Heart right ventricle (tissue), 16 donors: ENCODE measurements at regions not wholly inside any gene's neighbourhood (a gene's known extent, or its start where the extent isn't known, plus 50 kb on each side); places are given as distances from the start of the nearest gene placed in this dataset.

Experiments used
- ATAC-seq, 8 donors: fragments of 200-7000 bp; cut with Tn5 transposase; one replicate each; pipeline ENCODE4 v1.9.1; 2020; ENCODE audit warnings: mild to moderate bottlenecking in 8 of 8, moderate library complexity in 8 of 8, moderate number of reproducible peaks in 1 of 8
- DNase-seq, 2 donors: peaks; one replicate each; pipeline ENCODE4 v3.0.0-alpha.2; 2020
- H3K27ac ChIP-seq, 10 donors: fragments of 200-600 bp; sonication (generic) in 2 of 10; one replicate each; pipeline versions ENCODE4 v1.5.0 to v1.8.0; 2020 to 2022; ENCODE audit warnings: mild to moderate bottlenecking in 3 of 10
- H3K27me3 ChIP-seq, 7 donors: fragments of 200-600 bp; one replicate each; pipeline ENCODE4 v1.8.0; 2021 to 2022; ENCODE audit warnings: mild to moderate bottlenecking in 2 of 7
- H3K36me3 ChIP-seq, 9 donors: fragments of 200-600 bp; sonication (generic) in 1 of 9; one replicate each; pipeline versions ENCODE4 v1.5.0 to v1.8.0; 2020 to 2022; ENCODE audit warnings: mild to moderate bottlenecking in 2 of 9
- H3K4me1 ChIP-seq, 9 donors: fragments of 200-600 bp; sonication (generic) in 1 of 9; one replicate each; pipeline versions ENCODE4 v1.5.0 to v1.8.0; 2020 to 2022; ENCODE audit warnings: mild to moderate bottlenecking in 4 of 9
- H3K4me3 ChIP-seq, 10 donors: fragments of 200-600 bp; sonication (generic) in 2 of 10; one replicate each; pipeline versions ENCODE4 v1.5.0 to v1.8.0; 2020 to 2022; ENCODE audit warnings: mild to moderate bottlenecking in 7 of 10, moderate library complexity in 2 of 10
- H3K9me3 ChIP-seq, 11 donors: fragments of 200-600 bp in 10 of 11; sonication (generic) in 2 of 11; one replicate each; pipeline versions ENCODE4 v1.5.0 to v1.8.0; 2013 to 2022; ENCODE audit warnings: mild to moderate bottlenecking in 2 of 11, control low read depth in 1 of 11, moderate library complexity in 1 of 11
- CTCF ChIP-seq, 9 donors: fragments of 200-600 bp; sonication (generic) in 2 of 9; IDR thresholded peaks; one replicate each; pipeline versions ENCODE4 v1.5.0 to v1.8.0; 2021 to 2022; ENCODE audit warnings: antibody characterized with exemption in 9 of 9, mild to moderate bottlenecking in 5 of 9, moderate library complexity in 1 of 9
- WGBS, 2 donors: extraction: QIAGEN DNeasy Blood & Tissue Kit; methylation state at CpG; one replicate each; pipeline ENCODE4 v1.1.7; 2013; ENCODE audit warnings: inconsistent platforms in 1 of 2; 5-methylcytosine and 5-hydroxymethylcytosine counted together
- intact Hi-C, 10 donors: fragments of 100-400 bp; cut with DNase I; formaldehyde crosslinking; loops; one replicate each; pipeline versions ENCODE4 v1.11.1 to v1.14.2; 2022
- donor health status: Arrhythmogenic right ventricular cardiomyopathy.
- donor health status: ischemic (EF 13 %, LVEDD 7.1; RV severe dilation, severe dysfunction).
- donor health status: healthy with polysubstance abuse.
- donor health status: DM: no; HTN: yes; CAD: no.
- donor health status: DM: no; HTN: no; CAD: no.
- donor health status: ischemic (EF 25% LVEDD 6.9; RV normal size, moderate dysfunction).
- donor health status: ischemic (EF 25% LVEDD 5.7; RV mildly dilated, moderate dysfunction).
- donor health status: healthy.
- donor health status: DM: yes; HTN: yes; CAD: no.
- donor health status: Ischemic cardiomyopathy.
- donor health status: ischemic (EF 35%, LVEDD 5.7; RV mildly dilated, moderate dysfunction).
- donor health status: nonischemic (EF 11% LVEDD 7.7; RV severe dilation, severe dysfunction).
- donor health status: DM: yes; HTN: yes; CAD: no.
- donor health status: PGD.
- donor health status: ischemic (EF 29% LVEDD 5.4; RV normal size, mild dysfunction).
- donor health status: nonischemic (EF 23%, LVEDD 6.1; RV moderate dilation, normal function).

- Histone ChIP-seq H3K4me3 (no peak overlapping the region), H3K27me3 (peaks cover 0 to 25% (median 14%) of the 10 kb centered on the region in 7 donors), H3K9me3 (no peaks in the 10 kb centered on the region), H3K36me3 (no peaks in the 10 kb centered on the region), H3K4me1 (peaks cover 0 to 8% (median 0%) of the 10 kb centered on the region in 9 donors), H3K27ac (no peak overlapping the region)
- ATAC-seq (no peak), DNase-seq (no peak)
- no peak for TF ChIP-seq CTCF (IDR thresholded peaks at IDR 0.05)
- intact Hi-C loops = no loop called here
- WGBS, 2 donors = 74 to 81% methylated on average over 4 of the region's 4 CpGs
Observed at GRCh38 chr9:79259858-79260257, 311.9 kb upstream of the TLE4 start.

GRCh38 chr9:79263628-79264027 is 308.1 kb upstream of the TLE4 start:
- no peak overlapping the region for H3K4me3 ChIP-seq
- ATAC-seq = no peak
- H3K27me3 ChIP-seq = peaks cover 0 to 9% (median 0%) of the 10 kb centered on the region in 7 donors
- no peaks in the 10 kb centered on the region for H3K9me3 ChIP-seq
- WGBS, 2 donors = 47 to 60% methylated on average over 1 of the region's 1 CpG
- DNase-seq = no peak
- H3K27ac ChIP-seq = no peak overlapping the region
- H3K36me3 ChIP-seq = no peaks in the 10 kb centered on the region
- intact Hi-C loops = no loop called here
- H3K4me1 ChIP-seq = no peaks in the 10 kb centered on the region
- TF ChIP-seq CTCF (IDR thresholded peaks at IDR 0.05) = no peak

DNA sequence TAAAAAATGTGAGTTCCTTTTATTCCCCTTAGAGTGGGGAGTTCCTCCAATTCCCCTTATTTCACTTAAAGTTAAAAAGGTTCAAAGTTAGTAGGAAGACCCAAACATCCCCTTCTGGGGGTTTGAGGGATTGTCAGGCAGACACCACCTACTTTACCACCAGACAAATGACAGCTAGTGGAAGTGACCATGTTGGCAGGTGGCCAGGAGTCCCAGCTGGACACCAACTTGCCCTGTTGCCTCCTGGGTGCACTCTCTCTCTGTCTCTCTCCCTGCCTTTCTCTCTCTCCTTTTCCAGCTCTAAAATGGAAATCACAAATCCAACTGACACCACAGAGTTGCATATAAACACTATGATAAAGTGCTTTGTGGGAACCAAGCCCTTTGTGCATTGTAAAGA is 307.7 kb upstream of the TLE4 start:
- Histone ChIP-seq H3K9me3 (no peaks in the 10 kb centered on the region), H3K27me3 (peaks cover 0 to 9% (median 0%) of the 10 kb centered on the region in 7 donors), H3K4me1 (no peaks in the 10 kb centered on the region), H3K36me3 (no peaks in the 10 kb centered on the region), H3K4me3 (no peak overlapping the region), H3K27ac (no peak overlapping the region)
- ATAC-seq (no peak), DNase-seq (peak in 1 of 2 donors; percentile 18)
- TF ChIP-seq CTCF (IDR thresholded peaks at IDR 0.05) = no peak
- intact Hi-C loops = no loop called here

DNA sequence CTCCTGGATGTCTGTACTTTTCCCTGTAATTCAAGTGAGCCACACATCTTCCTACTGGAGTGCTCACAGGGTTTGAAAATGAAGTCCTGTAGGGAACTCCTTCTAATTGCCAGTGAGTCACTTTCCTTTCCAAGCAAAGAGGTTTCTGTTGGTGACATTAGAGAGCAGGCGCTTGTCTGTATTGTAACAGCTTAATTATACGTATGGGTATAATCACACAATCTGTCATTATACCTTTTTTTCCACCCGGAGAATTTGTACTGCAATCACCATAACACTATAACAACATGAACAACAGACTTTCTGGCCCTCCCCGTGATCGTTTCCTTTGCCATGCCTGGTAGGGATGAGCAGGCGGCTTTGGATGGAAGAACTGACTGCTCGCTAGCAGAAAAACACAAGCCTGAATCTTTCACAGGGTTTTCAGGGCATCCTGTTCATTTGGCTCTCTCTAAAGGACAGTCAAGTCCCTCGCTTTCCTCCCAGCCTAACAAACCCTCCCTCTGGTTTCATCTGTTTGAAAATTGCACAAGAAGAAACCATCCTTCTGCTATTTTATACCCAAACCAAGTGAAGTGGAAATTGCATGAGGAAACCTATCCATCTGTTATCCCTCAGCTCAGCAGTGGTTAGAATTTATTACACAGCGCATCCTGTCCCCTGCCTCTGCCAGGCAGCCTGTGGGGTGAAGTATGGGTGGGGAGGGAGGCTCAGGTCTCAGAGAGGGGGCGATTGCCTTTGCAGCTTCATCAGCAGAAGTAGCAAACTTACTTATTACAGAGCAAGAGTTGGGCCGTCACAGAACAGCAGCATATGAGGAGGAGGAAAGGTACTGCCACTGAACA is 307.0 kb upstream of the TLE4 start:
- no peak for DNase-seq
- H3K27ac ChIP-seq = no peak overlapping the region
- WGBS, 2 donors = 68 to 78% methylated on average over 11 of the region's 11 CpGs
- intact Hi-C loops = no loop called here
- no peak for TF ChIP-seq CTCF (IDR thresholded peaks at IDR 0.05)
- H3K27me3 ChIP-seq = peaks cover 0 to 9% (median 0%) of the 10 kb centered on the region in 7 donors
- H3K4me3 ChIP-seq = no peak overlapping the region
- no peak for ATAC-seq
- no peaks in the 10 kb centered on the region for H3K4me1 ChIP-seq
- H3K36me3 ChIP-seq = no peaks in the 10 kb centered on the region
- no peaks in the 10 kb centered on the region for H3K9me3 ChIP-seq
